Loucy (cell line): ENCODE measurements at regions not wholly inside any gene's neighbourhood (a gene's known extent, or its start where the extent isn't known, plus 50 kb on each side); places are given as distances from the start of the nearest gene placed in this dataset.

Source experiments
- EZH2phosphoT487 ChIP-seq: fragments of 200-600 bp; IDR thresholded peaks from 2 replicates; pipeline ENCODE4 v1.6.1; 2018; ENCODE audit warnings: antibody characterized with exemption, mild to moderate bottlenecking, moderate library complexity, borderline replicate concordance
- TF ChIP-seq, protein P1 (sequence below): fragments of 200-600 bp; sonication (generic); conservative IDR thresholded peaks from 2 replicates; pipeline ENCODE4 v1.5.1; 2014; ENCODE audit warnings: mild to moderate bottlenecking, antibody characterized with exemption, low read length

DNA sequence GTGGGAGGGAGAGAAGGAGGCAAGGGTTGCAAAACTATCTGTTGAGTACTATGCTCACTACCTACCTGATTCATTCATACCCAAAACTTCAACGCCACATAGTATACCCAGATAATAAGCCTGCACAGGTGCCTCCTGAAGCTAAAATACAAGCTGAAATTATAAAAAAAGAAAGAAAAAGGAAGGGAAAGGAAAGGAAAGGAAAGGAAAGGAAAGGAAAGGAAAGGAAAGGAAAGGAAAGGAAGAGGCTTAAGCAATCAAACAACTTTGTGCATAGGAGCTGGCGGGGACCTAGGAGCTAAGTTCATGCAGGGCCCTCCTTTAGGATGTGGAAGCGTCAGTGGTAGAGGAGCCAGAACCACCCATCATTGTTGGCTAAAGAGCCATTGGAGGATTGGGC is 108.9 kb upstream of the SYNDIG1 start:
- TF ChIP-seq, protein P1, sequence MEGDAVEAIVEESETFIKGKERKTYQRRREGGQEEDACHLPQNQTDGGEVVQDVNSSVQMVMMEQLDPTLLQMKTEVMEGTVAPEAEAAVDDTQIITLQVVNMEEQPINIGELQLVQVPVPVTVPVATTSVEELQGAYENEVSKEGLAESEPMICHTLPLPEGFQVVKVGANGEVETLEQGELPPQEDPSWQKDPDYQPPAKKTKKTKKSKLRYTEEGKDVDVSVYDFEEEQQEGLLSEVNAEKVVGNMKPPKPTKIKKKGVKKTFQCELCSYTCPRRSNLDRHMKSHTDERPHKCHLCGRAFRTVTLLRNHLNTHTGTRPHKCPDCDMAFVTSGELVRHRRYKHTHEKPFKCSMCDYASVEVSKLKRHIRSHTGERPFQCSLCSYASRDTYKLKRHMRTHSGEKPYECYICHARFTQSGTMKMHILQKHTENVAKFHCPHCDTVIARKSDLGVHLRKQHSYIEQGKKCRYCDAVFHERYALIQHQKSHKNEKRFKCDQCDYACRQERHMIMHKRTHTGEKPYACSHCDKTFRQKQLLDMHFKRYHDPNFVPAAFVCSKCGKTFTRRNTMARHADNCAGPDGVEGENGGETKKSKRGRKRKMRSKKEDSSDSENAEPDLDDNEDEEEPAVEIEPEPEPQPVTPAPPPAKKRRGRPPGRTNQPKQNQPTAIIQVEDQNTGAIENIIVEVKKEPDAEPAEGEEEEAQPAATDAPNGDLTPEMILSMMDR: no peak
- no peak for TF ChIP-seq EZH2phosphoT487
